ENCODE measurements at regions not wholly inside any gene's neighbourhood (a gene's known extent, or its start where the extent isn't known, plus 50 kb on each side); places are given as distances from the start of the nearest gene placed in this dataset.

GRCh38 chr14:25215607-25216006, 165.7 kb upstream of the STXBP6 start:
- intact Hi-C loops (cut with DNase I; ENCODE audit: low total_unique reads): no loop called here
- TF ChIP-seq EP300 (IDR thresholded peaks at IDR 0.05): no peak
- TF ChIP-seq POLR2AphosphoS5 (IDR thresholded peaks at IDR 0.05): no peak
- no peak for TF ChIP-seq POLR2A (IDR thresholded peaks at IDR 0.05)
- TF ChIP-seq, protein P1, sequence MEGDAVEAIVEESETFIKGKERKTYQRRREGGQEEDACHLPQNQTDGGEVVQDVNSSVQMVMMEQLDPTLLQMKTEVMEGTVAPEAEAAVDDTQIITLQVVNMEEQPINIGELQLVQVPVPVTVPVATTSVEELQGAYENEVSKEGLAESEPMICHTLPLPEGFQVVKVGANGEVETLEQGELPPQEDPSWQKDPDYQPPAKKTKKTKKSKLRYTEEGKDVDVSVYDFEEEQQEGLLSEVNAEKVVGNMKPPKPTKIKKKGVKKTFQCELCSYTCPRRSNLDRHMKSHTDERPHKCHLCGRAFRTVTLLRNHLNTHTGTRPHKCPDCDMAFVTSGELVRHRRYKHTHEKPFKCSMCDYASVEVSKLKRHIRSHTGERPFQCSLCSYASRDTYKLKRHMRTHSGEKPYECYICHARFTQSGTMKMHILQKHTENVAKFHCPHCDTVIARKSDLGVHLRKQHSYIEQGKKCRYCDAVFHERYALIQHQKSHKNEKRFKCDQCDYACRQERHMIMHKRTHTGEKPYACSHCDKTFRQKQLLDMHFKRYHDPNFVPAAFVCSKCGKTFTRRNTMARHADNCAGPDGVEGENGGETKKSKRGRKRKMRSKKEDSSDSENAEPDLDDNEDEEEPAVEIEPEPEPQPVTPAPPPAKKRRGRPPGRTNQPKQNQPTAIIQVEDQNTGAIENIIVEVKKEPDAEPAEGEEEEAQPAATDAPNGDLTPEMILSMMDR (IDR thresholded peaks at IDR 0.05): no peak
- Histone ChIP-seq H3K4me1 (no peaks in the 10 kb centered on the region), H3K4me3 (no peak overlapping the region), H3K36me3 (no peaks in the 10 kb centered on the region), H3K27ac (no peak overlapping the region), H3K9me3 (no peaks in the 10 kb centered on the region), H3K27me3 (no peaks in the 10 kb centered on the region)
- DNase-seq: no peak

- Histone ChIP-seq H3K4me3 (no peak overlapping the region), H3K36me3 (no peaks in the 10 kb centered on the region), H3K27me3 (no peaks in the 10 kb centered on the region), H3K27ac (no peak overlapping the region), H3K9me3 (peaks cover 0 to 14% (median 9%) of the 10 kb centered on the region in 4 donors), H3K4me1 (no peaks in the 10 kb centered on the region)
- DNase-seq: no peak
- TF ChIP-seq EP300 (IDR thresholded peaks at IDR 0.05) (no peak), POLR2AphosphoS5 (IDR thresholded peaks at IDR 0.05) (no peak), POLR2A (IDR thresholded peaks at IDR 0.05) (no peak)
- intact Hi-C loops (cut with DNase I; ENCODE audit: low total_unique reads): no loop called here
Measured at GRCh38 chr14:25197885-25198284, 147.9 kb upstream of the STXBP6 start.

DNA sequence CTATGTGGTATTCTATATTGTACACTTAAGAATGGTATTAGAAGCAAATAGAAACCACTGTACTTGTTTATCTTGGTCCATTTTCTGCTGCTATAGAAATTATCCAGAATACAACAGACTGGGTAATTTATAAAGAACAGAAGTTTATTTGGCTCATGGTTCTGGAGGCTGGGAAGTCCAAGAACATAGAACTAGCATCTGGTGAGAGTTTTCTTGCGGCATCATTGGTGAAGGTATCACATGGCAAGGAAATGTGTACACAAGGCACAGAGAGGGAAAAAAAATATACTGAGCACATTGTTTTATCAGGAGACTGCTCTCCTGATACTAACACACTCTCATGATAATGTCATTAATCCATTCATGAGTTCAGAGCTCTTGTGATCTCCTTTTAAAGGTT, 130.3 kb upstream of the STXBP6 start:
- DNase-seq: no peak
- intact Hi-C loops (cut with DNase I; ENCODE audit: low total_unique reads): no loop called here
- Histone ChIP-seq H3K9me3 (peaks cover 0 to 24% (median 8%) of the 10 kb centered on the region in 4 donors), H3K4me1 (no peaks in the 10 kb centered on the region), H3K27ac (no peak overlapping the region), H3K36me3 (no peaks in the 10 kb centered on the region), H3K27me3 (no peaks in the 10 kb centered on the region), H3K4me3 (no peak overlapping the region)
- WGBS, 5 donors: 75 to 100% (median 90%) methylated on average over 1 of the region's 1 CpG
- TF ChIP-seq POLR2AphosphoS5 (IDR thresholded peaks at IDR 0.05) (no peak), EP300 (IDR thresholded peaks at IDR 0.05) (no peak), POLR2A (IDR thresholded peaks at IDR 0.05) (no peak)
- TF ChIP-seq, protein P1 (IDR thresholded peaks at IDR 0.05): no peak

GRCh38 chr14:25178255-25178654, 128.3 kb upstream of the STXBP6 start:
- no peak for DNase-seq
- Histone ChIP-seq H3K27me3 (no peaks in the 10 kb centered on the region), H3K4me3 (no peak overlapping the region), H3K36me3 (no peaks in the 10 kb centered on the region), H3K9me3 (peaks cover 0 to 11% (median 2%) of the 10 kb centered on the region in 4 donors), H3K27ac (no peak overlapping the region), H3K4me1 (no peaks in the 10 kb centered on the region)
- 73 to 89% (median 74%) methylated on average over 3 of the region's 3 CpGs for WGBS, 5 donors
- no peak for TF ChIP-seq EP300 (IDR thresholded peaks at IDR 0.05)
- TF ChIP-seq POLR2AphosphoS5 (IDR thresholded peaks at IDR 0.05): no peak
- no peak for TF ChIP-seq POLR2A (IDR thresholded peaks at IDR 0.05)
- TF ChIP-seq, protein P1 (IDR thresholded peaks at IDR 0.05): no peak
- intact Hi-C loops (cut with DNase I; ENCODE audit: low total_unique reads): no loop called here

GRCh38 chr14:25150934-25151790, 101.2 kb upstream of the STXBP6 start:
- intact Hi-C loops (cut with DNase I; ENCODE audit: low total_unique reads): loop anchor here (10.0 kb wide), 1 partner anchor 416 kb away; no protein-coding TSS in a partner anchor
- Histone ChIP-seq H3K4me3 (no peak overlapping the region), H3K27ac (no peak overlapping the region), H3K27me3 (no peaks in the 10 kb centered on the region), H3K36me3 (no peaks in the 10 kb centered on the region), H3K9me3 (no peaks in the 10 kb centered on the region), H3K4me1 (no peaks in the 10 kb centered on the region)
- 26 to 29% (median 27%) methylated on average over 7 of the region's 7 CpGs for WGBS, 5 donors
- TF ChIP-seq, protein P1 (IDR thresholded peaks at IDR 0.05): peak in 5 of 7 experiments; percentile 68 to 84 (median 73)
- TF ChIP-seq POLR2A (IDR thresholded peaks at IDR 0.05): no peak
- TF ChIP-seq EP300 (IDR thresholded peaks at IDR 0.05): no peak
- DNase-seq: peak in 1 of 2 donors; percentile 60
